ENCODE measurements at regions not wholly inside any gene's neighbourhood (a gene's known extent, or its start where the extent isn't known, plus 50 kb on each side); places are given as distances from the start of the nearest gene placed in this dataset.

GRCh38 chr2:81739966-81740365, 1435.4 kb upstream of the LRRTM1 start:
- no peak for DNase-seq

- no peak for DNase-seq
Measured at GRCh38 chr2:81734981-81735380, 1430.4 kb upstream of the LRRTM1 start.

GRCh38 chr2:81714817-81715216, 1410.3 kb upstream of the LRRTM1 start:
- no peak for DNase-seq

- DNase-seq, result no peak
Measured at GRCh38 chr2:81706856-81707255, 1402.3 kb upstream of the LRRTM1 start.

GRCh38 chr2:81703831-81704230, 1399.3 kb upstream of the LRRTM1 start:
- DNase-seq, result no peak

- no peak for DNase-seq
Measured at GRCh38 chr2:81692566-81692965, 1388.0 kb upstream of the LRRTM1 start.

GRCh38 chr2:81675641-81676040, 1371.1 kb upstream of the LRRTM1 start:
- DNase-seq, result no peak

- no peak for DNase-seq
Measured at GRCh38 chr2:81672923-81673322, 1368.4 kb upstream of the LRRTM1 start.

GRCh38 chr2:81672516-81672915, 1368.0 kb upstream of the LRRTM1 start:
- DNase-seq, result no peak

GRCh38 chr2:81670885-81671284, 1366.3 kb upstream of the LRRTM1 start:
- DNase-seq, result no peak

- no peak for DNase-seq
Measured at GRCh38 chr2:81661081-81661480, 1356.5 kb upstream of the LRRTM1 start.

GRCh38 chr2:81658227-81658626, 1353.7 kb upstream of the LRRTM1 start:
- no peak for DNase-seq

- no peak for DNase-seq
Measured at GRCh38 chr2:81650048-81650971, 1345.8 kb upstream of the LRRTM1 start.

GRCh38 chr2:81648806-81649205, 1344.3 kb upstream of the LRRTM1 start:
- DNase-seq, result no peak

- DNase-seq, result no peak
Measured at GRCh38 chr2:81648370-81648769, 1343.8 kb upstream of the LRRTM1 start.

GRCh38 chr2:81647715-81648230, 1343.2 kb upstream of the LRRTM1 start:
- no peak for DNase-seq

- DNase-seq, result no peak
Measured at GRCh38 chr2:81645745-81646301, 1341.3 kb upstream of the LRRTM1 start.

GRCh38 chr2:81644189-81644588, 1339.6 kb upstream of the LRRTM1 start:
- DNase-seq, result no peak

- DNase-seq, result no peak
Measured at GRCh38 chr2:81624825-81625224, 1320.3 kb upstream of the LRRTM1 start.

- no peak for DNase-seq
Measured at GRCh38 chr2:81600088-81600487, 1295.5 kb upstream of the LRRTM1 start.

GRCh38 chr2:81598453-81598852, 1293.9 kb upstream of the LRRTM1 start:
- no peak for DNase-seq

- DNase-seq, result no peak
Measured at GRCh38 chr2:81589406-81589805, 1284.9 kb upstream of the LRRTM1 start.

- DNase-seq, result no peak
Measured at GRCh38 chr2:81583311-81584108, 1279.0 kb upstream of the LRRTM1 start.

Data from 8988T (cell line).